ENCODE measurements at regions not wholly inside any gene's neighbourhood (a gene's known extent, or its start where the extent isn't known, plus 50 kb on each side); places are given as distances from the start of the nearest gene placed in this dataset.

DNA sequence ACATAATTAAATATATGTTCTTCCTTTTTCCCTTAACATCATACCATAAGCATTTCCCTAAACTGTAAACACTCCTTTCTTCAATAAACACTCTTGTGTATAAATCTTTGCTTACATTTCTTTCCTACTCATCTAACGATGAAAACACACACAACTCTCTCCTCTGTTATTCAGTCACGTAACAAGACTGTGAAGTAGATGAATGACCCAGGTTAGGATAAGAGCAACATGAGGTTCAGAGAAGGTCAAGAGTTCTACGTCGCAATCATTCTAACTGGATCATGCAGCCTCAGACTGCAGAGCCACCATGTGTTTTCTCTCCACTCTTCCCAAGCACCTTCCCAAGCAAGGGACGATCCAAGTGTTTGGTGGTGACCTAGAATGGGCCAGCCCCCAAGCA is 70.5 kb upstream of the SPTLC1 start:
- DNase-seq (ENCODE audit: low spot score): no peak

- no peak for DNase-seq (ENCODE audit: low spot score)
Measured at GRCh38 chr9:92185096-92185495, 69.9 kb upstream of the SPTLC1 start.

DNA sequence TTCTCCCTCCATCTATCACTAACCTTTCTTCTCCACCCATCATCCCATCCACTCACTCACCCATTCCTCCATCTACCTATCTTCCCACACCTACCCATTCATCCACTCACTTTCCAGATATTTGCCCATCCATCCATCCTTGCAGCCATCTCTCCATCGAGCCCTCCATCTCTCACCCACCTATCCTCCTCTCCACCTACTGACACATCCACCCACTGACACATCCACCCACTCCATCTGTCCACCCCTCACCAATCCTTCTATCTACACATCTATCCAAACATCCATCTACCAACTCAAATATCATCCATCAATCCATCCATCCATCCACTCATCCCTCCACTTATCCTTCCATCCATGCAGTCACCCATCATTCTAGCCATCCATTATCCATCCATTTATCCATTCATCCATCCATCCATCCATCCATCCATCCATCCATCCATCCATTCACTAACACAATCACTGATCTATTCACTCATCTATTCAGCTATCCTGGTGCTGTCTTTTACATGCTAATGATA is 68.9 kb upstream of the SPTLC1 start:
- no peak for DNase-seq (ENCODE audit: low spot score)

DNA sequence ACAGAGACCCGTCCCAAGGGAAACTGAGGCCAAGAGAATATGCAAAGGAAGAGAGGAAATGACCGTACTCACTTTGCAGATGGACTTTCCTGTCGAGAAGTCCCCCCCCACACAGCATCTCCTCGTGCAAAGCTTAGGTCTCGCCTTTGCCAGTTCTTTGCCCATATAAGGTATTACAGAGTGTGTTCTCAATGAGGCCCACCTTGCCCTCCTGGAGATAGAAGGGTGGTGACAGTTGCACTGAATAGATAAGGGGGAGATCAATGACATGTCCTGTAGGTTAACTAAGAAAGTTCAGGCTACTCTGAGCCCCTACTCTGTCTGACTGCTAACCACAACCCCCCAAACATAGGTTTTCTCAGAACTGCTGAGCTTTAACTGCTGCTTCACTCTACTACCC is 68.2 kb upstream of the SPTLC1 start:
- no peak for DNase-seq (ENCODE audit: low spot score)

- DNase-seq (ENCODE audit: low spot score): no peak
Measured at GRCh38 chr9:92181296-92181695, 66.1 kb upstream of the SPTLC1 start.

GRCh38 chr9:92180669-92181181 is 65.5 kb upstream of the SPTLC1 start:
- no peak for DNase-seq (ENCODE audit: low spot score)

DNA sequence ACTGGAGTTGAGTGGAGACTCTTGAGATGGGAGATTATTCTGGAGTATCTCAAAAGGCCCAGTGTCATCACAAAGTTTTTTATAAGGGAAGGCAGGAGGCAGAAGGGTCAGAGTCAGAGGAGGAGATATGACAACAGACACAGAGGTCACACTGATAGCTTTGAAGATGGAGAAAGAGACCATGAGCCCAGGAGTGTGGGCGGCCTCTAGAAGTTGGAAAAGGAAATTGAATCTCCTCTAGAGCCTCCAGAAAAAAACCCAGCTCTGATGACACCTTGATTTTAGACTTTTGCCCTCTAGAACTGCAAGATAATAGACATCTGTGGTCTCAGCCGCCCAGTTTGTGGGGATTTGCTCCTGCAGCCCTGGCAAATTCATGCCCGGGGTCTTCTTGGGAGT is 64.8 kb upstream of the SPTLC1 start:
- no peak for DNase-seq (ENCODE audit: low spot score)

GRCh38 chr9:92179286-92180001 is 64.2 kb upstream of the SPTLC1 start:
- no peak for DNase-seq (ENCODE audit: low spot score)

GRCh38 chr9:92177591-92177990 is 62.4 kb upstream of the SPTLC1 start:
- no peak for DNase-seq (ENCODE audit: low spot score)

- DNase-seq (ENCODE audit: low spot score): no peak
Measured at GRCh38 chr9:92176800-92177185, 61.6 kb upstream of the SPTLC1 start.

- DNase-seq (ENCODE audit: low spot score): no peak
Measured at GRCh38 chr9:92176068-92176799, 61.0 kb upstream of the SPTLC1 start.

DNA sequence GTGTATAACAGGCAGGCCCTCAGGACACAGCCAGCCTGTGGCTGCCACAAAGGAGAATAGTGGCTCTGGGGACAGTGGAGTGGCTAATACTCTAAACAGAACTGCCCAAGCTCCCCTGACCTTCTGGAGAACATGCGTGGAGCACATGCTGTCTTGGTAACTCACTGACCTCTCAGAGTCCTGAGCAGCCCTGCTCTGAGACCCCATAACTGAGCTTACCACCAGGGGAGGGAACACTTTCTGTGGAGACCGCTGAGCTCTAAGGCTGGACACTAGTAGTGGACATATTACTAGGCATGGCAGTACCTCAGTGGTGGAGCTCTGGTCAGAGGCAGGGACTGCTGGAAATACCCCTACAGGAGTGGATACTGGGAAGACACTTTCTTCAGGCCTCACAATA is 60.2 kb upstream of the SPTLC1 start:
- DNase-seq (ENCODE audit: low spot score): no peak

DNA sequence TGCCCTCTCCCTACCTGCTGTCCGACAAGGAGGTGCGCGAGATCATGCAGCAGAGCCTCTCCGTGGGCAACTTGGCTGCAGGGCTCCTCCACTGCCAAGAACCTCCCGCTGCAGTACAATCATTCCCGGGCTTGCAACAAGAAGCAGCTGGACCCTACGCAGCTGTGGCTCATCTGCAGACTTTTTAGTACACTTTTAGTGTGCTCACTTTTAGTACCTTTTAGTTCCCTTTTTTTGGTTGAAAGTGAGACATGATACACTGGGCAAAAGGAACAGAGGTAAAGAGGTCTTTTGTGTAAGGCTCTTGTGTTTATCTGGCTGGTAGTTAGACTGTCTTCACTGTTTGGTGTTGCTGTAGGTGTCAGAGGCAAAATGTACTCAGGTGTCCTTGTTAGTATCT is 58.1 kb upstream of the SPTLC1 start:
- DNase-seq (ENCODE audit: low spot score): no peak

- DNase-seq (ENCODE audit: low spot score): no peak
Measured at GRCh38 chr9:92171822-92172221, 56.6 kb upstream of the SPTLC1 start.

- DNase-seq (ENCODE audit: low spot score): no peak
Measured at GRCh38 chr9:92171281-92171680, 56.1 kb upstream of the SPTLC1 start.

DNA sequence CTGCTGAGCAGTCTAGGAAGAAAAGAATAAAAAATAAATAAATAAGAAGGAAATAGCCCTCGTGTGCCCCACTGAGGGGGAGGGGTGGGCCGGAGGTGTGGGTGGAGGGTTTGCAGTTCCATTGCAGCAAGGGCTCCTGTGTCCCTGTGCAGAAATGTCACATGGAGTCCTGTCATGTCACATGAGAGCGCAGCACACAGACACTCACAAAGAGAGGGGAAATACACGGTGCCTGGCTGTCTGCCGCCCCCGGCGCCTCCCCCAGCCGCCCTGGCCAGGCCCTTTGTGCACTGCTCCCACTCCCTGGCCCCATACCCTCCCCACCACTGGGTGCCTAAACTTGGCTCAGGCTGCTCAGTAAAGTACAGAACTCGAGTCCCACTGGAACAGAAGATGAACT is 55.6 kb upstream of the SPTLC1 start:
- no peak for DNase-seq (ENCODE audit: low spot score)

GRCh38 chr9:92165484-92165883 is 50.3 kb upstream of the SPTLC1 start:
- no peak for DNase-seq (ENCODE audit: low spot score)

Data from cerebellar cortex (tissue), 1 donor.